ENCODE measurements at regions not wholly inside any gene's neighbourhood (a gene's known extent, or its start where the extent isn't known, plus 50 kb on each side); places are given as distances from the start of the nearest gene placed in this dataset.

DNA sequence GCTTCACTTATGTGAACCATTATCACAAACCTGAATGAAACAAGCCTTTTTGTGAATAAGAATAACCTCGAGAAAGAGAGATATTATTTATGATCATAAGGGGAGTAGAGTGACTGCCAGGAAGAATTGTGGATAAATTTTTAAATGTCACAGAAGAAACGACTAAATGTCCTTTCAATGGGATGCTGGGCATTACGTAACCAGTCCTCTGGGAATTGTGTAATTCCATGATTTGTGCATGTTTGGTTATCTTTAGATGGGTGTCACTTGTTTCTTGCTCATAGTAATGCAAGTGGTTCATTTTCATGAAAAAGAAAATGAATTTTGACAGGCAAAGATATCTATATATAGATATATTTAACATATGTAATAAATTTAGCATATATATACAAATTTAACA is 379.5 kb upstream of the AGTR1 start:
- Mint-ChIP-seq H3K9me3 (ENCODE audit: low read depth) (no peaks in the 10 kb centered on the region), H3K4me3 (no peak overlapping the region), H3K27ac (no peak overlapping the region), H3K36me3 (ENCODE audit: low read depth) (no peaks in the 10 kb centered on the region), H3K27me3 (no peaks in the 10 kb centered on the region), H3K4me1 (peaks cover 4% of the 10 kb centered on the region)
- intact Hi-C loops (cut with DNase I, micrococcal nuclease): no loop called here
- POLR2A ChIA-PET: no interaction called here
- CTCF ChIA-PET: no interaction called here
- no peak for ATAC-seq
- DNase-seq: no peak

DNA sequence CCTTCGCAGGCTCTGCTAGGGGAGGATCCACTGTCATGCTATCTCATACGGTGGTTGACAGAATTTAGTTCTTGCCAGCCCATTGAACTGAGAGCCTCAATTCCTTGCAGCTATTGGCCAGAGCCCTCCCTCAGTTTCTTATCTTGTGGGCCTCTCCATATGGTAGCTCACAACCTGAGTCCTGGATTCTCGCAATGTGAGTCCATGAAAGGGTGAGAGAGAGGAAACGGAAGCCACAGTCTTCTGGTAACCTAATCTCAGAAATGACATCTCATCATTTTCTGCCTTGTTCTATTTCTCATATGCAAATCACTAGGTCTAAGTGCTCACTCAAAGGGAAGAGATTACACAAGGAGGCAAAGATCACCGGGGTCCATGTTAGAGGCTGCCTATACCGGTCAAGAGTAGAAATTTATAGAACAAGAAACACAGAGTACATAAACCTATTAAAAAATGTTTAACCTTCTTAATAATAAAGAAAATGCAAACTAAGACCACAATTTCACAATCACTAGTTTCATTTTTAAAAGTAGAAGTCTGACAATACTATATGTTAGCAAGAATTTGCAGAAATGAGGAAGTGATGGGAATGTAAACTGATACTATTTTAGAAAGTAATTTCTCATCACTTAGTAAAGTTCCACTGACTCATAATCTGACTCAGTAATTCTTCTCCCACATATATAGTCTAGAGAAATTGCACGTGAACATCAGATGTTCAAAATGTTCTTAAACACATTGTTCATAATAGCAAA is 378.4 kb upstream of the AGTR1 start:
- intact Hi-C loops (cut with DNase I, micrococcal nuclease): no loop called here
- H3K4me1 Mint-ChIP-seq: peaks cover 4% of the 10 kb centered on the region
- no peaks in the 10 kb centered on the region for H3K36me3 Mint-ChIP-seq (ENCODE audit: low read depth)
- H3K9me3 Mint-ChIP-seq (ENCODE audit: low read depth): no peaks in the 10 kb centered on the region
- ATAC-seq (peak; percentile 65), DNase-seq (no peak)
- no peaks in the 10 kb centered on the region for H3K27me3 Mint-ChIP-seq
- ChIA-PET POLR2A (no interaction called here), CTCF (no interaction called here)
- H3K4me3 Mint-ChIP-seq: no peak overlapping the region
- H3K27ac Mint-ChIP-seq: no peak overlapping the region

DNA sequence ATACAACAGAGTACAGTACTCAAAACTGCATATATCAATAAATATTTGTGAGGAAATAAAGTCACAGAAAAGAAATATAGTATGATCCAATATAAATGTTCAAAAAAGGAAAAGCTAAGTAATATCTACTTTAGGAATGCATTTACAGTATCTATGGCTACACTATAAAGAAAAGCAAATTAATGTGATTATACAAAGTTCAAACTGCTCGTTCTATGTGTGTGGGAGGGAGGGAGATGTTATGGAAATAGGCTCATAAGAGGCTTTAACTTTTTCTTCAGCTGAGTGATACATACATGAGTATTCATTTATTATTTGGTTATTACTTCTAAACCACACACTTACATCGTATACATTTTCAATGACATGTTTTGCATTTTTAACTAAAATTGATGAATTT is 377.7 kb upstream of the AGTR1 start:
- DNase-seq (no peak), ATAC-seq (no peak)
- ChIA-PET POLR2A (no interaction called here), CTCF (no interaction called here)
- Mint-ChIP-seq H3K27ac (no peak overlapping the region), H3K36me3 (ENCODE audit: low read depth) (no peaks in the 10 kb centered on the region), H3K9me3 (ENCODE audit: low read depth) (no peaks in the 10 kb centered on the region), H3K27me3 (no peaks in the 10 kb centered on the region), H3K4me1 (peaks cover 4% of the 10 kb centered on the region), H3K4me3 (no peak overlapping the region)
- intact Hi-C loops (cut with DNase I, micrococcal nuclease): no loop called here

DNA sequence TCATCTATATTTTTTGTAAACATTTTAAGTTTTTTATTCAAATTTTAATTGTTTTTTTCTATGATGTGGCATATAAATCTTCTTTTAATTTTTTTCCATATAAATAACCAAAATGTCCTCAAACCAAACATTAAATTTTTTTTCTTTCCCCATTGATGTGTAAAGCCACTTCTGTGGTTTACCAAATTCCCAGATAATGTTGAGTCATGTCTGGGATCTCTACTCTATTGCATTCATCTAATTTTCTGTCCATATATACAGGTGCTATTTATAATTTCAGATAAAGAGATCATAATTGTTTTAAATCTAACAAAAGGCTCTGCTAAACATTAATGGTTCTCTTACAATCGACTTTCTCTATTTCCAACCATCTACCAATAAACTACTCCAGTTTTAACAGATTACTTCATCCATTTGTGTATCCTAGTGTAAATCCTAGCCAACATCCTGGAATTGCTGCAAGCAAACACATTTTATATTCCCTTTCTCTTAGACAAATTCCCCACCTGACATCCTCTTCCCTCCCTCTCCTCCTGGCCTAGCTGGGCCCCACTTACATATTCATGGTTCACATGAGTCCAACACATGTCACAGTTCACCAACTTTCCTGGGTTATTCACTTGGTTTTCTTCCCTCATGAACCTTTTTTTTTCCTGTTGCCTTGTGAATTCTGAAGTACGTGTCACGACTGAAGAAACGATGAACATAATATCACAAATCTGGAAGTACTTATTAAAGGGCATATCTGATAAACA is 368.0 kb upstream of the AGTR1 start:
- CTCF ChIA-PET: no interaction called here
- Mint-ChIP-seq H3K27ac (no peak overlapping the region), H3K27me3 (no peaks in the 10 kb centered on the region), H3K9me3 (ENCODE audit: low read depth) (peaks cover 3% of the 10 kb centered on the region), H3K4me3 (no peak overlapping the region), H3K4me1 (no peaks in the 10 kb centered on the region), H3K36me3 (ENCODE audit: low read depth) (no peaks in the 10 kb centered on the region)
- no peak for DNase-seq
- no peak for ATAC-seq
- POLR2A ChIA-PET: no interaction called here
- intact Hi-C loops (cut with DNase I, micrococcal nuclease): no loop called here

DNA sequence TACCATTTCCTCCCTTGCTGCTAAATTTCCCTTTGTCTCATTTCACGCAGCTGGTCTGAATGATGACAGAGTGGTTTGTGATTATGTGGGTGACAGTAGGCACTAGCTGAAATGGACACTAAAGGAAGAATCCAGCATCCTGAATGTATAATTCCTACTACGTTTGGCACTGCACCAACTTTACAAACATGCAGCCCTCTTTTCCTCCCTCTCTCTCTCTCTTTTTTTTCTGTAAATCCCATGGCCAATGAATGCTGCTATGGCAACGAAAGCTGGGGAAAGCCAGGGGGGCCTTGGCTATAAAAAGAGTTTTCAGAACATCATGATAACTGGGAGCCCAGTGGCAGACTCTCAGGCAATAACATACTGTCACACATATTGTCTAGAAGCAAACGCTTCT is 367.2 kb upstream of the AGTR1 start:
- no peak for ATAC-seq
- H3K4me3 Mint-ChIP-seq: no peak overlapping the region

DNA sequence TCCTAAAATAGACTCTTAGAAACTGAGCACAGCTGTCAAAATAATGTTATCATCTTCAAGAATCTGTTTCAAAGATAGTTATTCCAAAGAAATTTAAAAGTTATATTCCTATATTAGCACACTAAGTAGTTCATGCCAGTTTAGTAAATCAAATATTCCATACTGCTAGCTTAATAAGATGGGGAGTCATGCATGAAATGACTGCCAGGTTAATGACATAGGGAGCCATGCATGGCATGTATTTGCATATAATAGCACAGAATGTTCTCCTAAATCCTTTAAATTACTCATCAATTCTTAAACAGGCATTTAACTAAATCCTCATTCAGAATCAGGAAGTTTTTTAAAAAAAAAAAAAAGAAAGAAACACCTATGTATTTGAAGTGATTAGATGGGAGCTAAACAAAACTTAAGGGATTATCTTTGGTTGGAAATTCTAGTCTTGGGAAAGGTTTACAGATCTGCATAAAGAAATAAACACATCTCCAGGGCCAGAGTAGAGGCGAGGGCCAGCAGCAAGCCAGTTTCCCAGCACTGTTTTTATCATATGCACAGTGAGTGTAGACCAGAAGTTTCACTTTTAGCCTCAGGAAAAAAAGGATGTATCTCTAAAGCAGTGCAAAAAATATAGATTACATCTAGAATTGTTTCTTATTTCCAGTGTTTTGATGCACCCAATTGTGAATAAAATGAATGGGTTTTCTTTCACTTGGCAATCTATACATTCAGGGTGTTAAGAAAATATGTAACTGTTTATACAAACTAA is 366.4 kb upstream of the AGTR1 start:
- POLR2A ChIA-PET: no interaction called here
- Mint-ChIP-seq H3K4me3 (no peak overlapping the region), H3K9me3 (ENCODE audit: low read depth) (peaks cover 3% of the 10 kb centered on the region), H3K27me3 (no peaks in the 10 kb centered on the region), H3K4me1 (no peaks in the 10 kb centered on the region), H3K36me3 (ENCODE audit: low read depth) (no peaks in the 10 kb centered on the region), H3K27ac (no peak overlapping the region)
- no peak for DNase-seq
- CTCF ChIA-PET: interaction anchor here (0.8 kb wide), 1 partner anchor 82 kb away, joined by 4 read pairs; no protein-coding TSS in a partner anchor
- intact Hi-C loops (cut with DNase I, micrococcal nuclease): no loop called here
- no peak for ATAC-seq

More for the DNA sequence above, 367.2 kb upstream of the AGTR1 start:
- POLR2A ChIA-PET: no interaction called here
- H3K4me1 Mint-ChIP-seq: no peaks in the 10 kb centered on the region
- intact Hi-C loops (cut with DNase I, micrococcal nuclease): no loop called here
- H3K9me3 Mint-ChIP-seq (ENCODE audit: low read depth): peaks cover 3% of the 10 kb centered on the region
- no peaks in the 10 kb centered on the region for H3K36me3 Mint-ChIP-seq (ENCODE audit: low read depth)
- CTCF ChIA-PET: no interaction called here
- no peaks in the 10 kb centered on the region for H3K27me3 Mint-ChIP-seq
- H3K27ac Mint-ChIP-seq: no peak overlapping the region
- no peak for DNase-seq

DNA sequence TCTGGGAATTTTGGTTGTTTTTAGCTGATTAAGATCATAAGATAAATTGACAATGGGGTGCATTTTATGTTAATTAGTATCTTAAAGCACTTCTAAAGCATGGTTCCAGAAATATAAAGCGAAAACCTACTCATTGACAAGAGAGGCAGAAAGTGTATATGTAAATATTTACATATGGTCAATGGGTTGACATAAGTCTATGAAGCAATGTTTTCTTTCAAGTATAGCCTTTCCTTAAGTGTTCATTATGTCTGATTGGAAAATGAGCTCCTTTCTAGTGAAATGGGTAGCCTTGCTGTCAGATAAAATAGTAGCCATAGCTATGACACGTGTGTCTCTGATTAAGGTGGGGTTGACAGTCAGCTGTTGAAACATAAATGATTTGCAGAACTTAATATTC is 365.2 kb upstream of the AGTR1 start:
- Mint-ChIP-seq H3K9me3 (ENCODE audit: low read depth) (peaks cover 3% of the 10 kb centered on the region), H3K27me3 (no peaks in the 10 kb centered on the region), H3K27ac (no peak overlapping the region), H3K4me1 (no peaks in the 10 kb centered on the region), H3K36me3 (ENCODE audit: low read depth) (no peaks in the 10 kb centered on the region), H3K4me3 (no peak overlapping the region)
- ChIA-PET CTCF (no interaction called here), POLR2A (no interaction called here)
- intact Hi-C loops (cut with DNase I, micrococcal nuclease): no loop called here
- DNase-seq: no peak
- no peak for ATAC-seq

DNA sequence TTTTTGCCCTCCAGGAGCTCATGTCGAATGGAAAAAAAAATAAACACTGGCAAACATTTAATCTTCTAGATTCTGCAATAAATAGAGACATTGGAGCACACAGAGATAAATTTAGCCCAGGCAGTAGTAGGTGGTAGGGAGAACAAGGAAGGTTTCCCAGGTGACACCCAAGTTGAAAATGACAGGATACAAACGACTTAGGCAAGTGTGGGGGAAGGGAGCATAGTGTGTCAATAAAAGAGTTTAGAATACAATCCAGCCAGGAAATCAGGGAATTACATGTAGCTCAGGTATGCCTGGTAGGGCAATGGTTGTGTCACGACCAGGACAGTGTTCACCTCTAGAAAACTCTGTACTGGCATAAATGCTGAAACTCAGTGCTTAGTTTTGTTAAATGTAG is 364.6 kb upstream of the AGTR1 start:
- H3K4me3 Mint-ChIP-seq: no peak overlapping the region
- H3K9me3 Mint-ChIP-seq (ENCODE audit: low read depth): peaks cover 5% of the 10 kb centered on the region
- DNase-seq (no peak), ATAC-seq (no peak)
- no peaks in the 10 kb centered on the region for H3K27me3 Mint-ChIP-seq
- intact Hi-C loops (cut with DNase I, micrococcal nuclease): no loop called here
- POLR2A ChIA-PET: no interaction called here
- no peaks in the 10 kb centered on the region for H3K36me3 Mint-ChIP-seq (ENCODE audit: low read depth)
- no peaks in the 10 kb centered on the region for H3K4me1 Mint-ChIP-seq
- CTCF ChIA-PET: no interaction called here
- H3K27ac Mint-ChIP-seq: no peak overlapping the region

DNA sequence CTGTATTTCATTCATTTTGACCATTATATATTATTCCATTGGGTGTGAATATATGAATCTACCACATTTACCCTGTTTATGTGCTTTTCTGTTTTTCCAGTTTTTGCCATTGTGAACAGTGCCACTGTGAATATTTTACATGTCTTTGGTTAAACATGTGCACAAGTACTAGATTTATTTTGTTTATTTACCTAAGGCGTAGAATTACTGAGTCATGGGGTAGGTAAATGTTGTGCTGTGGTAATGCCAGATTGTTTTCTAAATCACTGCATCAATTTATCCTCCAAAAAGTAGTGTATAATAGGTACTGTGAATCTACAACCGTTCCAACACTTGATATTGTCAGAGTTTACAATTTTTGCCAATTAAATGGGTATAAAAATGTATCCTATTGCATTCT is 362.1 kb upstream of the AGTR1 start:
- DNase-seq: no peak
- CTCF ChIA-PET: no interaction called here
- Mint-ChIP-seq H3K27ac (no peak overlapping the region), H3K36me3 (ENCODE audit: low read depth) (no peaks in the 10 kb centered on the region), H3K9me3 (ENCODE audit: low read depth) (peaks cover 7% of the 10 kb centered on the region), H3K4me3 (no peak overlapping the region), H3K27me3 (no peaks in the 10 kb centered on the region), H3K4me1 (no peaks in the 10 kb centered on the region)
- POLR2A ChIA-PET: no interaction called here
- intact Hi-C loops (cut with DNase I, micrococcal nuclease): no loop called here
- no peak for ATAC-seq

DNA sequence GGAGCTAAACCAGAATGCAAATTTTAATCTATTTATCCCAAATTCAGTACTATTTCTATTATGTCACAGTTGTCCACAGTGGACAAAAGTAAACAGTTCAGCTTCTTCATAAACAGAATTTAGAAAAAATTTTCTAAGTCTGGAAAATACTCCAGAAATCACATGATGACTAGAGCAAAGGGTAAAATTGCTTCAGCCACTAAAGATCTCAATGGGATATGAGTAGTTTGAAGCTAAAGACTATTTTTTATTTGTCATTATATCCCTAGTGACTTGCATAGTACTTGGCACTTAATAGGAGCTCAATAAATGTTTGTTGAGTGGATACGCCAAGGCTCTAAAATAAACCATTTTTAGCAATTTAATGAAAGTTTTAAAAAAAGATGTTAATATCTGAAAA is 354.3 kb upstream of the AGTR1 start:
- Mint-ChIP-seq H3K9me3 (ENCODE audit: low read depth) (peaks cover 6% of the 10 kb centered on the region), H3K36me3 (ENCODE audit: low read depth) (no peaks in the 10 kb centered on the region), H3K4me1 (no peaks in the 10 kb centered on the region), H3K4me3 (no peak overlapping the region), H3K27me3 (no peaks in the 10 kb centered on the region), H3K27ac (no peak overlapping the region)
- CTCF ChIA-PET: no interaction called here
- ATAC-seq: no peak
- intact Hi-C loops (cut with DNase I, micrococcal nuclease): no loop called here
- POLR2A ChIA-PET: no interaction called here
- DNase-seq: no peak

DNA sequence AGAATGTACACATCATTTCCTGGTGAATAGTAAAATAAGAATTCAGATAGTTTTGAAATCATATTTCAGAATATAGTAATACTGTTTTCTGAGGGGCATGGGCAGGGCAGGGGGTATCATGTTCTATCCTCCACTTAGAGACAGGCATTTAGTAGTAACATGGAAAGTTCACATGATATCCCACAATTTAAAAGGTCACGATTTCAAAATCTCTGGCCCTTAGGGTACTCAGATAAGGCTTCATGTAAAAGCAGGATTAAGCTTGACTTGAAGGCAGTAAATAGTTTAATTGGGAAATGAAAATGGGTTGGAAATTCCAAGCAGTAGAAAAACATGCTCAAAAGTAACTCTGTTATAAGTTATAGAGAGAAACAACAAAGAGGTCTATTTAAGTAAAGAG is 353.2 kb upstream of the AGTR1 start:
- CTCF ChIA-PET: no interaction called here
- Mint-ChIP-seq H3K4me1 (no peaks in the 10 kb centered on the region), H3K36me3 (ENCODE audit: low read depth) (no peaks in the 10 kb centered on the region), H3K9me3 (ENCODE audit: low read depth) (peaks cover 4% of the 10 kb centered on the region), H3K27me3 (no peaks in the 10 kb centered on the region), H3K4me3 (no peak overlapping the region), H3K27ac (no peak overlapping the region)
- ATAC-seq (no peak), DNase-seq (no peak)
- POLR2A ChIA-PET: no interaction called here
- intact Hi-C loops (cut with DNase I, micrococcal nuclease): loop anchor here in 1 of 2 experiments (2.0 kb wide), 1 partner anchor 20 kb away; no protein-coding TSS in a partner anchor

DNA sequence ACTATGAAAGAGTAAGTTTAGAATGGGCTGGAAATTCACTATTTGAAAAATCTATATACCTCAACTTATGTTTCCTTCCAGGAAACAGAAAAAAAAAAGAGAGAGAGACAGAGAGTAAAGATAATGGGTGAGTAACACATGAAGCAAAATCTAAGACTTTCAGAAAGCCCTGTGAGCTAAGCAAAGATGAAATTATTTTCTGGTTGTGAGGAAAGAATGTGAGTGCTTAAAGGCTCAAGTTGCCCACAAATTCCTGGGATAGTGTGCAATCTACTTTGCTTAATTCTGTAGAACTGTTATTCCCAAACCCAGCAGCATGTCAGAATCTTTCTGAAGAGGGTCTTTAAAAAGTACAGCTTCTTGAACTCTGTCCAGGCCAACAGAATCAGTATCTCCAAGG is 337.7 kb upstream of the AGTR1 start:
- ChIA-PET CTCF (no interaction called here), POLR2A (no interaction called here)
- Mint-ChIP-seq H3K27ac (no peak overlapping the region), H3K4me3 (no peak overlapping the region), H3K9me3 (ENCODE audit: low read depth) (no peaks in the 10 kb centered on the region), H3K4me1 (no peaks in the 10 kb centered on the region), H3K36me3 (ENCODE audit: low read depth) (no peaks in the 10 kb centered on the region), H3K27me3 (no peaks in the 10 kb centered on the region)
- ATAC-seq (no peak), DNase-seq (no peak)
- intact Hi-C loops (cut with DNase I, micrococcal nuclease): no loop called here

Data from activated CD4-positive, alpha-beta T cell treated with anti-CD3 and anti-CD28 coated beads for 36 hours (primary cell).